ENCODE measurements at regions not wholly inside any gene's neighbourhood (a gene's known extent, or its start where the extent isn't known, plus 50 kb on each side); places are given as distances from the start of the nearest gene placed in this dataset.
"Not testable (repeated sequence)": the region's sequence is repeated elsewhere in the genome, so short reads cannot be mapped to it uniquely, and the experiment has no call there.

GRCh38 chr9:22992780-22993179 is 546.2 kb downstream of the DMRTA1 start:
- DNase-seq (ENCODE audit: low spot score): no peak

GRCh38 chr9:22997923-22998322 is 551.3 kb downstream of the DMRTA1 start:
- DNase-seq (ENCODE audit: low spot score): no peak

GRCh38 chr9:23005156-23005555 is 558.5 kb downstream of the DMRTA1 start:
- DNase-seq (ENCODE audit: low spot score): no peak

GRCh38 chr9:23006127-23006526 is 559.5 kb downstream of the DMRTA1 start:
- no peak for DNase-seq (ENCODE audit: low spot score)

- no peak for DNase-seq (ENCODE audit: low spot score)
Observed at GRCh38 chr9:23011669-23012068, 565.0 kb downstream of the DMRTA1 start.

- no peak for DNase-seq (ENCODE audit: low spot score)
Observed at GRCh38 chr9:23015557-23015956, 568.9 kb downstream of the DMRTA1 start.

- no peak for DNase-seq (ENCODE audit: low spot score)
Observed at GRCh38 chr9:23036416-23036815, 589.8 kb downstream of the DMRTA1 start.

GRCh38 chr9:23039402-23039801 is 592.8 kb downstream of the DMRTA1 start:
- DNase-seq (ENCODE audit: low spot score): no peak

GRCh38 chr9:23041466-23041865 is 594.8 kb downstream of the DMRTA1 start:
- no peak for DNase-seq (ENCODE audit: low spot score)

- no peak for DNase-seq (ENCODE audit: low spot score)
Observed at GRCh38 chr9:23044549-23044948, 597.9 kb downstream of the DMRTA1 start.

- not testable (repeated sequence) for DNase-seq (ENCODE audit: low spot score)
Observed at GRCh38 chr9:23046026-23046425, 599.4 kb downstream of the DMRTA1 start.

GRCh38 chr9:23050548-23050947 is 603.9 kb downstream of the DMRTA1 start:
- DNase-seq (ENCODE audit: low spot score): no peak

GRCh38 chr9:23073136-23073535 is 626.5 kb downstream of the DMRTA1 start:
- DNase-seq (ENCODE audit: low spot score): no peak

- no peak for DNase-seq (ENCODE audit: low spot score)
Observed at GRCh38 chr9:23079798-23080197, 633.2 kb downstream of the DMRTA1 start.

GRCh38 chr9:23081377-23081776 is 634.8 kb downstream of the DMRTA1 start:
- no peak for DNase-seq (ENCODE audit: low spot score)

- peak; percentile 55 for DNase-seq (ENCODE audit: low spot score)
Observed at GRCh38 chr9:23088932-23089364, 642.3 kb downstream of the DMRTA1 start.

GRCh38 chr9:23117616-23118015 is 671.0 kb downstream of the DMRTA1 start:
- DNase-seq (ENCODE audit: low spot score): no peak

GRCh38 chr9:23120630-23121029 is 674.0 kb downstream of the DMRTA1 start:
- DNase-seq (ENCODE audit: low spot score): no peak

GRCh38 chr9:23123048-23123632 is 676.5 kb downstream of the DMRTA1 start:
- DNase-seq (ENCODE audit: low spot score): peak; percentile 26

- no peak for DNase-seq (ENCODE audit: low spot score)
Observed at GRCh38 chr9:23145467-23145866, 680.6 kb downstream of the ELAVL2 start.

- no peak for DNase-seq (ENCODE audit: low spot score)
Observed at GRCh38 chr9:23153058-23153457, 673.0 kb downstream of the ELAVL2 start.

GRCh38 chr9:23160491-23160890 is 665.5 kb downstream of the ELAVL2 start:
- no peak for DNase-seq (ENCODE audit: low spot score)

GRCh38 chr9:23160952-23161469 is 665.0 kb downstream of the ELAVL2 start:
- DNase-seq (ENCODE audit: low spot score): no peak

- no peak for DNase-seq (ENCODE audit: low spot score)
Observed at GRCh38 chr9:23162789-23163188, 663.3 kb downstream of the ELAVL2 start.
